Epithelial cell of proximal tubule (primary cell): ENCODE measurements at regions not wholly inside any gene's neighbourhood (a gene's known extent, or its start where the extent isn't known, plus 50 kb on each side); places are given as distances from the start of the nearest gene placed in this dataset.

Source experiments
- DNase-seq: peaks from one replicate; pipeline ENCODE4 v3.0.0-alpha.2; 2011; ENCODE audit warnings: low read depth
- H3K4me3 ChIP-seq: 2 replicates; pipeline ENCODE4 v1.5.1; 2011; ENCODE audit warnings: low read depth, mild to moderate bottlenecking, low read length
- CTCF ChIP-seq: conservative IDR thresholded peaks from 2 replicates; pipeline ENCODE4 v1.5.1; 2012; ENCODE audit warnings: low read depth, mild to moderate bottlenecking, low read length

DNA sequence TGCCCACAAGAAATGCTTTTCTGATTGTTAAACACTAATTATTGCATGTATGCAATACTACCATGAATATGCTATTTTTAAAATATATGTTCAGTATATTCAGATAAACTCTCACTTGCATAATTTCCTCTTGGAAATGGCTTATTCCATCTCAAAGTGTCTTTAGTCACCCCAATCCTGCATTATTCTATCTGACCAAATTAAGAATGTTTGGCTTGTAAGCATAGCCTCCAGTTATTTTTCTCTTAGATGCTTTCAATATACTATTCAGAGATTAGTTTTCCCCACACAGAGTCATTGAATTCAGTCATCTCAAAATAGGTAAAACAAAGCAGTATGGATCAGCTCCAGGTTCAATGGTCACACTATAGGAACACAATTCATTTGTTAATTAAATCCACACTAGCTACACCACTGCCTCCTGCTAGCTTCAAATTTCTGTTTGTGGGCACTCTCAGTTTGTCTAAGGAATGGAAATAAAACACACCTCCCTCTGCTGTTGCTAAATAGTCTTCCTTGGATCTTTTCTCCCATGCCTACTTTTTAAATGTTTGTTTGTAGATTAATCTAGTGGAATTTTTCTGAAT is 134.6 kb upstream of the TBCA start:
- TF ChIP-seq CTCF: no peak
- DNase-seq: no peak
- H3K4me3 ChIP-seq: no peak overlapping the region

GRCh38 chr5:77909237-77909636 is 133.1 kb upstream of the TBCA start:
- no peak for DNase-seq
- no peak for TF ChIP-seq CTCF
- no peak overlapping the region for H3K4me3 ChIP-seq

GRCh38 chr5:77908787-77909186 is 132.6 kb upstream of the TBCA start:
- no peak overlapping the region for H3K4me3 ChIP-seq
- no peak for DNase-seq
- no peak for TF ChIP-seq CTCF

DNA sequence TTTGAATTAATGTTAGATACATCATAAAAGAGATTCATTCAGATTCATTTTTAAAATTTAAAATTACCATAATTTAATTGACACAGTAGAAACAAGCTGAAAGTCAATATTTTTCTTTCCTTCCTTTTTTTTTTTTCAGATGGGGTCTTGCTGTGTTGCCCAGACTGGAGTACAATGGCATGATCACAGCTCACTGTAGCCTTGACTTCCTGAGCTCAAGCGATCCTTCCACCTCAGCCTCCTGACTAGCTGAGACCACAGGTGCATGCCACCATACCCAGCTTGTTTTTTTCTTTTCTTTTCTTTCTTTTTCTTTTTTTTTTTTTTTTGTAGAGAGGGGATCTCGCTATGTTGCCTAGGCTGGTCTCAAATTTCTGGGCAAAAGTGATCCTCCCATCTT is 131.6 kb upstream of the TBCA start:
- no peak overlapping the region for H3K4me3 ChIP-seq
- TF ChIP-seq CTCF: no peak
- DNase-seq: no peak

DNA sequence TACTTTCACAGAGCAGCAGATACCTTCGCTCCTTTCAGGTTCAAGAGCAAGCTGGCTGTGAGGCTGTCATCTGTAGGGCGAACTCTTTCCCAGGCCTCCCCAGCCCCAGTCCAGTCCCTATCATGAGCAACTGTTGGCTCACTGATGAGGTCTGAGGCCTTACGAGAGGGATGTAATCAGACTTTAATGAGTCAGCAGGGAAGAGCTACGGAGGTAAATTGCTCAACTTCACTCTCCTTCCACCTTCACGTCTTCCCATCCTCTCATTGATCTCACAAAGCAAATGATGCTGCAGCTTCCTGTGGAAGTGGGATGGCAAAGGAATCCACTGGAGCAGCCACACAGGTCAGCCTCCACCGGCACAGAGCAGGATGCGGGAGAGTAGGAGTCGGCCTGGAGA is 130.7 kb upstream of the TBCA start:
- no peak for DNase-seq
- H3K4me3 ChIP-seq: no peak overlapping the region
- no peak for TF ChIP-seq CTCF

GRCh38 chr5:77904362-77904761 is 128.2 kb upstream of the TBCA start:
- TF ChIP-seq CTCF: no peak
- H3K4me3 ChIP-seq: no peak overlapping the region
- DNase-seq: no peak

- no peak for DNase-seq
- no peak for TF ChIP-seq CTCF
Measured at GRCh38 chr5:77900691-77901090, 124.6 kb upstream of the TBCA start.

More at GRCh38 chr5:77900691-77901090, 124.6 kb upstream of the TBCA start:
- H3K4me3 ChIP-seq: no peak overlapping the region
